ENCODE measurements at regions not wholly inside any gene's neighbourhood (a gene's known extent, or its start where the extent isn't known, plus 50 kb on each side); places are given as distances from the start of the nearest gene placed in this dataset.

DNA sequence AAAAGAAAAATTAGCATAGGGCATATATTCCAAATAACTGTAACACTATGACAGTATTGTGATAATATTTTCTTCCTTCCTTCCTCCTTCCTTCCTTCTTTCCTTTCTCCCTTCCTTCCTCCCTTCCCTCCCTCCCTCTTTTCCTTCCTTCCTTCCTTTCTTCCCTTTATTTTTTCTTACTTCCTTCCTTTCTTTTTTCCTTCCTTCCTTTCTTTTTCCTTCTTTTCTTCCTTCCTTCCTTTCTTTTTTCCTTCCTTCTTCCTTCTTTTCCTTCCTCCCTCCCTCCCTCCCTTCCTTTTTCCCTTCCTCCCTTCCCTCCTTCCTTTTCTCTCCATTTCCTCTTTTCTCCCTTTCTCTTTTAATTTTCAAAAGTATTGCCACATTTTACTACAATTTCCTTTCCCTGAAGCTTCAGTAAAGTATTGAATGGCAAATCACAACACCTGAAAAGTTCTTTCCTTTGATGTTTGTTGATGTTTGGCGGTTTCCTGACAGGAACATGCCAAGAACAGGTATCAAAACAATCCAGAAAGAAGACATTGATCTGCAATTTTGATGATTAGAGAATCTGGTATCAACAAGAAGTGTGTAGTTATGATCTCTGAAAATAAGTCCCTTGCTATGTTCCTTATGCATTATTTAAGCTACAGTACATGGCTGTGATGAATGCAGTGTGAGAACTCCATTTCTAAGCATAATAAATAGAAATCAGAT is 253.1 kb upstream of the EDIL3 start:
- TF ChIP-seq, protein P1, sequence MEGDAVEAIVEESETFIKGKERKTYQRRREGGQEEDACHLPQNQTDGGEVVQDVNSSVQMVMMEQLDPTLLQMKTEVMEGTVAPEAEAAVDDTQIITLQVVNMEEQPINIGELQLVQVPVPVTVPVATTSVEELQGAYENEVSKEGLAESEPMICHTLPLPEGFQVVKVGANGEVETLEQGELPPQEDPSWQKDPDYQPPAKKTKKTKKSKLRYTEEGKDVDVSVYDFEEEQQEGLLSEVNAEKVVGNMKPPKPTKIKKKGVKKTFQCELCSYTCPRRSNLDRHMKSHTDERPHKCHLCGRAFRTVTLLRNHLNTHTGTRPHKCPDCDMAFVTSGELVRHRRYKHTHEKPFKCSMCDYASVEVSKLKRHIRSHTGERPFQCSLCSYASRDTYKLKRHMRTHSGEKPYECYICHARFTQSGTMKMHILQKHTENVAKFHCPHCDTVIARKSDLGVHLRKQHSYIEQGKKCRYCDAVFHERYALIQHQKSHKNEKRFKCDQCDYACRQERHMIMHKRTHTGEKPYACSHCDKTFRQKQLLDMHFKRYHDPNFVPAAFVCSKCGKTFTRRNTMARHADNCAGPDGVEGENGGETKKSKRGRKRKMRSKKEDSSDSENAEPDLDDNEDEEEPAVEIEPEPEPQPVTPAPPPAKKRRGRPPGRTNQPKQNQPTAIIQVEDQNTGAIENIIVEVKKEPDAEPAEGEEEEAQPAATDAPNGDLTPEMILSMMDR (IDR thresholded peaks at IDR 0.05), result no peak
- no peak for TF ChIP-seq POLR2A (IDR thresholded peaks at IDR 0.05)
